Activated CD4-positive, alpha-beta T cell treated with anti-CD3 and anti-CD28 coated beads, Interleukin-10, Interleukin-2, amounts not matched to agents 100 ng/mL and 50 ng/mL, durations not matched to agents 16 hours and 8 hours (primary cell): ENCODE measurements at regions not wholly inside any gene's neighbourhood (a gene's known extent, or its start where the extent isn't known, plus 50 kb on each side); places are given as distances from the start of the nearest gene placed in this dataset.
"Not testable (repeated sequence)": the region's sequence is repeated elsewhere in the genome, so short reads cannot be mapped to it uniquely, and the experiment has no call there.

Source experiments
- DNase-seq: peaks from one replicate; pipeline ENCODE4 v3.0.0-alpha.2; 2020

- not testable (repeated sequence) for DNase-seq
Measured at GRCh38 chr16:29327631-29328408, 78.7 kb downstream of the NPIPB11 start.

- not testable (repeated sequence) for DNase-seq
Measured at GRCh38 chr16:29326164-29327125, 80.1 kb downstream of the NPIPB11 start.

GRCh38 chr16:29323725-29324124 is 82.8 kb downstream of the NPIPB11 start:
- not testable (repeated sequence) for DNase-seq

GRCh38 chr16:29321585-29321984 is 84.9 kb downstream of the NPIPB11 start:
- no peak for DNase-seq

GRCh38 chr16:29321000-29321393 is 85.5 kb downstream of the NPIPB11 start:
- DNase-seq, result no peak

GRCh38 chr16:29320274-29320999 is 86.1 kb downstream of the NPIPB11 start:
- no peak for DNase-seq

GRCh38 chr16:29319726-29320125 is 86.8 kb downstream of the NPIPB11 start:
- DNase-seq, result no peak

- peak; percentile 29 for DNase-seq
Measured at GRCh38 chr16:29318561-29318968, 87.9 kb downstream of the NPIPB11 start.

- DNase-seq, result no peak
Measured at GRCh38 chr16:29318037-29318436, 88.5 kb downstream of the NPIPB11 start.

- no peak for DNase-seq
Measured at GRCh38 chr16:29317269-29317668, 89.2 kb downstream of the NPIPB11 start.

- no peak for DNase-seq
Measured at GRCh38 chr16:29316761-29317183, 89.7 kb downstream of the NPIPB11 start.

GRCh38 chr16:29315916-29316517 is 90.5 kb downstream of the NPIPB11 start:
- DNase-seq, result no peak

GRCh38 chr16:29315046-29315445 is 91.5 kb downstream of the NPIPB11 start:
- DNase-seq, result no peak

- no peak for DNase-seq
Measured at GRCh38 chr16:29314292-29314934, 92.1 kb downstream of the NPIPB11 start.

GRCh38 chr16:29313559-29314048 is 92.9 kb downstream of the NPIPB11 start:
- no peak for DNase-seq

- DNase-seq, result no peak
Measured at GRCh38 chr16:29312835-29313558, 93.5 kb downstream of the NPIPB11 start.

- not testable (repeated sequence) for DNase-seq
Measured at GRCh38 chr16:29312345-29312675, 94.2 kb downstream of the NPIPB11 start.

- no peak for DNase-seq
Measured at GRCh38 chr16:29311461-29312344, 94.8 kb downstream of the NPIPB11 start.

GRCh38 chr16:29310852-29311314 is 95.6 kb downstream of the NPIPB11 start:
- no peak for DNase-seq

GRCh38 chr16:29310243-29310642 is 96.3 kb downstream of the NPIPB11 start:
- DNase-seq, result not testable (repeated sequence)
